RWPE2 (cell line): ENCODE measurements at regions not wholly inside any gene's neighbourhood (a gene's known extent, or its start where the extent isn't known, plus 50 kb on each side); places are given as distances from the start of the nearest gene placed in this dataset.
A peak's percentile ranks its signal among the peaks of the same experiment; 100 is the strongest.

Experiments used
- ATAC-seq: fragments of 200-7000 bp; cut with Tn5 transposase; 3 replicates; pipeline ENCODE4 v1.9.1; 2021; ENCODE audit warnings: low read depth
- DNase-seq: peaks from one replicate; pipeline ENCODE4 v3.0.0-alpha.2; 2020; ENCODE audit warnings: low spot score
- H3K27ac ChIP-seq: fragments of 450-650 bp; 2 replicates; pipeline ENCODE4 v1.5.1; 2017; ENCODE audit warnings: mild to moderate bottlenecking; ENCODE audit not compliant: poor library complexity, severe bottlenecking
- H3K27me3 ChIP-seq: fragments of 250-450 bp; sonication (Bioruptor Pico); 2 replicates; pipeline ENCODE4 v1.5.1; 2021; ENCODE audit warnings: mild to moderate bottlenecking, moderate library complexity; ENCODE audit not compliant: insufficient read depth, poor library complexity, severe bottlenecking
- H3K36me3 ChIP-seq: fragments of 250-450 bp; sonication (Bioruptor Pico); 2 replicates; pipeline ENCODE4 v1.5.1; 2020; ENCODE audit warnings: low read depth, mild to moderate bottlenecking, moderate library complexity
- H3K4me1 ChIP-seq: fragments of 250-450 bp; sonication (Bioruptor Pico); 2 replicates; pipeline ENCODE4 v1.5.1; 2021; ENCODE audit warnings: mild to moderate bottlenecking, moderate library complexity; ENCODE audit not compliant: insufficient read depth, poor library complexity, severe bottlenecking
- H3K4me3 ChIP-seq: fragments of 250-450 bp; sonication (Bioruptor Pico); 2 replicates; pipeline ENCODE4 v1.5.1; 2021; ENCODE audit warnings: mild to moderate bottlenecking, moderate library complexity; ENCODE audit not compliant: severe bottlenecking
- H3K9me3 ChIP-seq: fragments of 250-450 bp; sonication (Bioruptor Pico); 2 replicates; pipeline ENCODE4 v1.5.1; 2021; ENCODE audit warnings: mild to moderate bottlenecking, moderate library complexity; ENCODE audit not compliant: severe bottlenecking
- TF ChIP-seq, protein P1 (sequence below): fragments of 450-650 bp; IDR thresholded peaks from one replicate; pipeline ENCODE4 v1.5.1; 2017; ENCODE audit warnings: mild to moderate bottlenecking, moderate library complexity; ENCODE audit not compliant: poor library complexity, severe bottlenecking

DNA sequence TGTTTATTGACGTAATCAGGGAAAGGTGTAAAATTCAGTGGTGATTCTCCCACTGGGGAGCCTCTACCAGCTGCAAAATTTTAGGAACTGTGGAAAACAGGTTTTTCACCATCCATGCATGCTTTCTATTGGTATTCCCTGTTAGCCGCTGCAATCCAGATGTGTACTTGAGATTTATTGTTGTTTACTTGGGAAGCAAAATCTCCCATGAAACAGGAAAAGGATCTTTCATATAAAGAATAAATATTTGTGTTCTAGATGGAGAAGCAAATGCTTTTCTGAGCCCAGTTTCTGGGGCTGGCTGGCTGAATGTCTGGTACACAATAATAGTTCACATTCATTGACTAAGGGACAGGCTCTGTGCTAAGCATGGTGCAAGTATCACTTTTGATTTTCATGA is 144.6 kb upstream of the RASGRP1 start:
- Histone ChIP-seq H3K27ac (no peak overlapping the region), H3K36me3 (no peaks in the 10 kb centered on the region), H3K4me1 (peaks cover 2% of the 10 kb centered on the region), H3K27me3 (no peaks in the 10 kb centered on the region), H3K9me3 (no peaks in the 10 kb centered on the region), H3K4me3 (no peak overlapping the region)
- TF ChIP-seq, protein P1, sequence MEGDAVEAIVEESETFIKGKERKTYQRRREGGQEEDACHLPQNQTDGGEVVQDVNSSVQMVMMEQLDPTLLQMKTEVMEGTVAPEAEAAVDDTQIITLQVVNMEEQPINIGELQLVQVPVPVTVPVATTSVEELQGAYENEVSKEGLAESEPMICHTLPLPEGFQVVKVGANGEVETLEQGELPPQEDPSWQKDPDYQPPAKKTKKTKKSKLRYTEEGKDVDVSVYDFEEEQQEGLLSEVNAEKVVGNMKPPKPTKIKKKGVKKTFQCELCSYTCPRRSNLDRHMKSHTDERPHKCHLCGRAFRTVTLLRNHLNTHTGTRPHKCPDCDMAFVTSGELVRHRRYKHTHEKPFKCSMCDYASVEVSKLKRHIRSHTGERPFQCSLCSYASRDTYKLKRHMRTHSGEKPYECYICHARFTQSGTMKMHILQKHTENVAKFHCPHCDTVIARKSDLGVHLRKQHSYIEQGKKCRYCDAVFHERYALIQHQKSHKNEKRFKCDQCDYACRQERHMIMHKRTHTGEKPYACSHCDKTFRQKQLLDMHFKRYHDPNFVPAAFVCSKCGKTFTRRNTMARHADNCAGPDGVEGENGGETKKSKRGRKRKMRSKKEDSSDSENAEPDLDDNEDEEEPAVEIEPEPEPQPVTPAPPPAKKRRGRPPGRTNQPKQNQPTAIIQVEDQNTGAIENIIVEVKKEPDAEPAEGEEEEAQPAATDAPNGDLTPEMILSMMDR: no peak
- DNase-seq: no peak
- ATAC-seq: no peak

DNA sequence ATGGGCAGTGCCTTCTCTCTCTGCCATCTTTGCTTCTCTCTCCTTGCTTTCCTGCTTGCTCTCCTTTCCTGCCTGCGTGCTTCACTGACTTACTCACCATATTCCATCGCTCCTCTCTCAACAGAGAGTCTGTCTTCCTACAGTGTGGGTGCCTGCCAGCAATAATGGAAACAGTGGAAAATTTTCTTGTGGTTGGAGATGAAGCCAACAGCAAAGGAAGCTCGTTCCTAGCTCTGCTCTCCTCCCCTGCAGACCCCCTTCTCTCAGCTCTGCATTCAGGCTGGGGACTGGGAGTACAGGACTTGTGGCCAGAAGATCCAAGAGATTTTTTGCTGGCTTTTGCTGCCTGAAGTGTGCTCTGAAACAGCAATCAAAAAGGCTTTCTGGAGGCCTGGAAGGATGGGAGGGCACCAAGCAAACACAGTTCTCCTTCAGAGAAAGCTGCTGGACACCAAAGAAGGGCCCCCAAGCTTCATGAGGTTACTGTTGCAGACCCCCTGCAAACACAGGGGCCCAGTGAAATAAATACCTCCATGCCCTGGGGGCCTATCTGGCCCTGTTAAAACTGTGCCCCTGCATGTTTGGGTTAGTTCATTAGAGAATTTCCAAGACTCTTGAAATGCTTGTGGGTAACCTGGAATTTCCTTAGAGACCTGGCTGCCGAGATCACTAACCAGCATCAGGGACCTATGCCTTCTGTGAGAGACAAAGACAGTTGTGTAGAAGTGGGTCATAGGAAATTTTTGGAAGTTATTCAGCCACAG is 149.9 kb upstream of the RASGRP1 start:
- H3K4me3 ChIP-seq: no peak overlapping the region
- DNase-seq: no peak
- peak; percentile 70; the same call in 2 of the 3 replicates for ATAC-seq
- H3K9me3 ChIP-seq: no peaks in the 10 kb centered on the region
- peak overlapping the region; percentile 31 for H3K27ac ChIP-seq
- no peaks in the 10 kb centered on the region for H3K27me3 ChIP-seq
- H3K4me1 ChIP-seq: peaks cover 4% of the 10 kb centered on the region
- TF ChIP-seq, protein P1: no peak
- H3K36me3 ChIP-seq: no peaks in the 10 kb centered on the region

DNA sequence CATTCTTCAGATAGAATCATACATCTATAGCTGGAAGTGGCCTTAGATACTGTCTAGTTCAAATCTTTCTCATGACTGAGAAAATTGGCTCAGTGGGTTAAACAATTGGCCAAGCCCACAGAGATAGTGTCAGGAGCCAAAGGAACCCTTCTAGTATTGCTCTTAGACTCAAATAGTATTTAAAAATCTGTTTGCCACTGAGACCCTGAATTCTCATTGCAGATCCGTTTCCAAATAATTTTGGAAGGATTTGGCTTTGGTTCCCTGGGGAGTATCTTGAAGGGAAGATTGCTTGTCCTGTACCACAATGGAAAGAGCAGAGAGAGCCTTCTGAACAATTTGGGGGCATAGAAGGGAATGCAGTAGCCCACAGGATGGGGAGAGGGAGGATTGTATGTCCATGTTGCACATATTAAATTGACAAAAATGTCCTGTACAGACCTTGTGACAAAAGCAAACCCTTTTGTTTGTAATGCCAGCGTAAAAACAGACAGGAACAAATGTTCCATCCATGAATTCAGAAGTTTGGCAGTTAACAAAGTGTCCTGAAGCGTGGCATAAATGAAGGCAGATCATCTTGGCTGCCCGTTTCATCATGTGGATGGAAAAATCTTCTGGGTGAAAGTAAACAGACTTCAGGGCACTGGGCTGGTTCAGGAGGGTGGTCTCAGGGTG is 156.4 kb upstream of the RASGRP1 start:
- no peak for ATAC-seq
- TF ChIP-seq, protein P1: no peak
- H3K27ac ChIP-seq: no peak overlapping the region

DNA sequence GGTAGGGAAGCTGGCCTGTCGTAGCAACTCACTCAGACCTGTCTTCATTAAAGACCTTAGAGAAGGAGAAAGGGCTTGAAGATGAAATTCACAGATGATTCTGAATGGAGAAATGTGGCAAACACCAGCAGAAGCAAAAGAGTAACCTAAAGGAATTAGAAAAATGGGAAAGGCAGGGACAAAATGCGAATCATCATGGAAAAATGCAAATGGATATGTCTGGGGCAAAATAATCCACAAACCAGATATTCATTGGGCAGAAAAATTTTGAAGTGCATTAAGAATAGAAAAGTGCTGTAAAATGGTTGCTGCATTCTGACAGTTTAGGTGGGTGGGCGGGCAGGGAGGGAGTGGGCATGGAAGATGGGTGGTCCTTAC is 156.9 kb upstream of the RASGRP1 start:
- H3K4me3 ChIP-seq: no peak overlapping the region
- H3K36me3 ChIP-seq: no peaks in the 10 kb centered on the region
- DNase-seq (no peak), ATAC-seq (no peak)
- H3K9me3 ChIP-seq: no peaks in the 10 kb centered on the region
- no peak overlapping the region for H3K27ac ChIP-seq
- TF ChIP-seq, protein P1: no peak
- H3K4me1 ChIP-seq: no peaks in the 10 kb centered on the region
- H3K27me3 ChIP-seq: no peaks in the 10 kb centered on the region

More for the DNA sequence above, 156.4 kb upstream of the RASGRP1 start:
- H3K4me1 ChIP-seq: no peaks in the 10 kb centered on the region
- H3K4me3 ChIP-seq: no peak overlapping the region
- H3K27me3 ChIP-seq: no peaks in the 10 kb centered on the region
- no peaks in the 10 kb centered on the region for H3K36me3 ChIP-seq
- no peak for DNase-seq
- H3K9me3 ChIP-seq: no peaks in the 10 kb centered on the region

DNA sequence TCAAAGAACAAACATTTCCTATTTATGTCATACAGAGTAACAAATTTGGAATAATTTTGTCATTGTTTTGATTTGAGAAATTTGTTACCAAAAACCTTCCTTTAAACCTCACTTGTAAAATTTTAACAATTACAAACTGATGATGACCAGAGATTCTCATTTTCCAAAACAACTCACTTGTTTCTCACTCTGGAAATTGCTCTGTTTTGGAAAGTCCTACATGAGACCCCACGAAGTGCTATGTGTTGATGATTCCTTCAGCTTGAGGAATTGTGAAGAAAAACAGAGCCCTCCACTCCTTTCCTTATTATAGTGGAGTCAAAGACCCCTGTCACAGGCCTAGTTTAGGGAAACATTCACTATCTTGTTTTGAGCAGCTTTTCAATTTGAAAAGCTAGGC is 157.6 kb upstream of the RASGRP1 start:
- TF ChIP-seq, protein P1: no peak
- Histone ChIP-seq H3K9me3 (no peaks in the 10 kb centered on the region), H3K27ac (no peak overlapping the region), H3K4me3 (no peak overlapping the region), H3K36me3 (no peaks in the 10 kb centered on the region), H3K27me3 (no peaks in the 10 kb centered on the region), H3K4me1 (no peaks in the 10 kb centered on the region)
- no peak for DNase-seq
- ATAC-seq: no peak
